HG02840 (cell line): ENCODE measurements at regions not wholly inside any gene's neighbourhood (a gene's known extent, or its start where the extent isn't known, plus 50 kb on each side); places are given as distances from the start of the nearest gene placed in this dataset.

Experiments used
- ATAC-seq: cut with Tn5 transposase; IDR thresholded peaks from one replicate; pipeline ENCODE4 v1.9.1; 2021; ENCODE audit warnings: mild to moderate bottlenecking, moderate library complexity, moderate number of reproducible peaks; ENCODE audit not compliant: unreplicated experiment, low FRiP score

DNA sequence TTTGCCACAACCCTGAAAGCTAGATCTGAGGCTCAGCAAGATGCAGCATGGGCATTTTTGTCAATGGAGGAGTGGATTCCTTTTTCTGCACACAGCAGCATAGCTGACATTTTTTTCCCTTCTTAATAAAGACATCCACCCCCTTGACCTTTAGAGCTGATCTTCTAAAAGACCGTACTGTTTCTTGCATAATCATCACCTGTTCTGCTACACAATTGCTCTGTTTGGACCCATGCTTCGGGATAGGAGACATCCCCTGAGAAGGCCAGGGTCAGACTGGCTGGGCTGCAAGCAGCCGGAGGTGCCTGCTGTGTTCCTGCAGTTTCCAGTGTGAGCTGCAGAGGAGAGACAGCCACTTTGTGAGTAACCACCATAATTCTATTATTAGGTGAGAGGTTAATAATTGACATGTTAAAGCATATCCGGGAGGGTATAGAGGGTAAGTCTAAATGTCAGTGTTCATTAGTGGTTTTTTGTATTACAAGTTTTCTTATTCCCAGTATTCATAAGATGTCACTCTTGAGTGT, 108.5 kb upstream of the C1QTNF9B start:
- ATAC-seq, result peak; percentile 82

DNA sequence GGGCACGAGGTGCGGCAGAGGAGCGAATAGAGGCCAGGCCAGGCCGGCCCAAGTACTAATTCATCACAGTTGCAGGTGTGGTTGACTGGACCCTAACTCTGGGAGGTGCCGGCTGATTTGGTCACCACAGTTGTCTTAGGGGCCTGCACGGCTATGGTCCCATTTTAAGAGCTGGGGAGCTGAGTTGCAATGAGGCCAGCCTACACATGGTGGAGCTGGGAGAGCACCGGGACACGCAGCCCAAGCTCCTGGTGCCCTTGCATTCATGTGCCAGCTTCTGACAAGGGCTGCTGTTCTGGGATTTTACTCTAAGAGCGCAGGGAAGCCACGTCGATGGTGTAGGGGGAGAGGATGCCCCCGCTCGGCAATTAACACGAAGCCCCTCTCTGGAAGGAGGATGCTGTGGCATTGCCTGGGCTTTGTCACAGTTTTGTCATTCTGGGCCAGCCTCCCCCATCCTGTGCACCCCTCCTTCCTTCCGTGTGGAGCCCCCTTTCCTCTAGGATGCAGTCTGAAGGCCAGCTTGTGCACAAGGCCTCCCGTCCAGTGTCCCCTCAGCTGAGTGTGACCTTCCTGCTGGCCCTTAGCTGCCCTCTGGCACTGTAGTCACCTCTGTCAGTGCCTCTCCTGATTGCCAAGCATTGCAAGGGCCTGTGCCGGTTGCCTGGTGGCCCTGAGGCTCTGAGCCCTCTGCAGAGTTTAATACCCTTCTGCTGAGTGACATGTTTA, 109.4 kb upstream of the C1QTNF9B start:
- no peak for ATAC-seq

DNA sequence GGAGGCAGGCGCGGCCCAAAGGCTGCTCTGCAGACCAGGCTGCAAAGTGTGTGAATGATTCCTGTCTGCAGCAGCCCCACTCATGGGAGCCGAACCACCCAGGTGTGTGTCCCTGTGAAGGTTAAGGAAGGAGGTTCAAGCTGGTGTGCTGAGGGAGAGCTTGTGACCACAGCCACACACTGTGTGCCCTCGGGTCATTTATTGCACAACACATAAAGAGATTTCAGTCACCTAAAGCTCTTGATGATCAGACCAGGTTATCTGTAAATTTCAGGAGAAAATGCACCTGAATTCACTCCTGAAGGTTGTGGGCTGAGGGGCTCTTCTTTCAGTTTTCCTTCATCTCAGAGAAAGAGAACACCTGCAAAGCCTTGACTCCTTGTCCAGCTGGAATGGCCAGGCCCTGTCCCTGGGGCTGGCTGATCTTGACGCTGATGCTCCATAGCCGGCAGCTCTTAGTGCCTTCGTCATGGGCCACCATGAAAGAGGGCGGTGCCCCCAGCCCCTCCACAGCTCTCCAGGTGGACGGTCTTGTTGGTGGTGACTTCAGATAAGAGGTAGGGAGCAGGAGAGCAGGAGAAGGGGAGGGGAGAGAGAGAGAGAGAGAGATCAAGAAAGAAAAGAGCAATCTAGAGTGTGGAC, 110.8 kb upstream of the C1QTNF9B start:
- ATAC-seq, result no peak

DNA sequence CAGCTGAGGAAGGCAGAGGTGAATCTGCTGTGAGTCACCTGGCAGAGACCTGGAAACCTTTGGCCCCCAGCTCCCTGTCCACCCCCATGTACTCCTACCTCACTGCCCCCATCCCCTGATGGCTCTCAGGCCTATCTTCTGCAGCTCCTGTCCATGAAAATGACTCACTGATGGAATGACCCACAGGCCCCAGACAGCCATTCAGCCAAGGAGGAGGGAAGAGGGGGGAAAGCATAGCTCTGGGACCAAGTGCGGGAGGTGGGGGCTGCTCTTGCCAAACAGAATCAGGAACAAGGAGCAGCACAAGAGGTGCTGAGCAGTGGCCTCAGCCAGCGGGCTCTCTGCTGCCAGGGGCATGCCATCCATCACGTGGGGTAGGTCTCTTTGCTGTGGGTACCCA, 111.4 kb upstream of the C1QTNF9B start:
- ATAC-seq, result no peak

DNA sequence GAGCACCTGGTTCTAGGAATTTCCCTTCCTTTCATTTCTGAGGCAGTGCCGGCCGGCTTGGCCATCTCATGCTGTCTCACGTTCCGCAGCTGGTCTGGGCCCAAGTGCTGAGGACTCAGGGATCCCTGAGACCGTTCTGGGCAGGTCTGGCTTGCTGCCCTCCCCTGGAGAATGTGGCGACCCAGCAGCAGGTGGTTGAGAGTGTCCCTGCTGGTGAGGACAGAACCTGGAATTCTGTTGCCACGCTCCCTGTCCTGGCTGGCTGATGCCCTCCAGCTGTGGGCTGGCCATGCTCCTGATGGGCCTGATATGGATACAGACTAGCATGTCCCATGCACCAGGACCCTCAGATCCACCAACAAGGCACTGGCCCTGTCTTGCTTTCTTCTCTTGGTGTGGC, 114.0 kb upstream of the C1QTNF9B start:
- no peak for ATAC-seq

DNA sequence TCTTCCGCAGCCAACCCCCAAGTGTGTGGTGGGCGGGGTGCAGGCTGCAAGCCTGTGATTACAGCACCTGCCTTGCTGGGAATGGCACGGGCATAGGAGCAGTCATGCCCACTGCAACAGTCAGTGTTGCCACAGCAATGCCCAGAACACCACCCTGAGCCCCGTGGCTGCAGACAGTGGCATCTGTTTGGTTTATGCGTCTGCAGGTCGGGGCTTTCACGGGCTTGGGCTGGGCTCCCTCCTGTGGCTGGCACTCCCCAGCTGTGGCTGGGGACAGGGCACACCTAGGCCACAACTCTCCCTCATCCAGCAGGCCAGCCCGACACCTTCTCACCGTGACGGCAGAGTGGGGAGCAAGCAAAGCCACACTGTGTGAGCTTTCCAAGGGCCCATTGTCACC, 115.3 kb upstream of the C1QTNF9B start:
- no peak for ATAC-seq

DNA sequence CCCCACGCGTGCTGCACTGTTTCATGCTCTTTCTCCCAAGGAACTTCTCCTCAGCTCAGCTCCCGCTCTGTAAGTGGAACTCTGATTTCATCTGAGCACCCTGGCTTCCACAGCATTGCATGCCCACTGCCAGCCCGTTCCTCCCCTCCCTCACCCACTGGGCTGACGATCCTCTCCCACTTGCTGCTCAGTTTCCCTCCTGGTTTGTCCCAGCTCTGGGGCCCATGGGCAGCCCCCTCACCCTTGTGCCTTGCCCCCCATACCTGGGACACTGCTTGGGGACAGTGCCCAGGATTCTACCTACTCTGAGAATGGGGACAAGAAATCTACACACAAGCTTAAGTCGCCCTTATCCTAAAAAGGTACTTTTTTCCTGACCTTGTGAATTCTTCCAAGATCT, 115.9 kb upstream of the C1QTNF9B start:
- no peak for ATAC-seq

DNA sequence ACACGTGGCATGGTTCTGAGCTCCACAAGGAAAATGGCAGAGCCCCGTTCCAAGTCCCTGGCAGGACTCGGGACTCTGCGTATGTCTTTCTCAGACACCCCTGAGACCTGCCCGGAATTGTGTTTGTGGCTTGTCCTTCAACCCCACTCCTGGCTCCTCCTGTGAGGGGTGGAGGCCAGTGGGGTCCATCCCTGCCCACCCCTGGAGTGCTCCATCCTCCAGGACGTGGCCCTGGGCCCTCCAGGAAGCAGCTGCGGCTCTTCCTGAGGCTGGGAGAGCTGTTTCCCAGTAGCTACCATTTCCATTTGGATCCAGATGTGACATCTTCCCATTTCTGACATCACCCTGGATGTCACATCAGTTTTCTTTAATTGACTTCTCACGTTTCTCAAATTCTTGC, 118.7 kb upstream of the C1QTNF9B start:
- no peak for ATAC-seq

DNA sequence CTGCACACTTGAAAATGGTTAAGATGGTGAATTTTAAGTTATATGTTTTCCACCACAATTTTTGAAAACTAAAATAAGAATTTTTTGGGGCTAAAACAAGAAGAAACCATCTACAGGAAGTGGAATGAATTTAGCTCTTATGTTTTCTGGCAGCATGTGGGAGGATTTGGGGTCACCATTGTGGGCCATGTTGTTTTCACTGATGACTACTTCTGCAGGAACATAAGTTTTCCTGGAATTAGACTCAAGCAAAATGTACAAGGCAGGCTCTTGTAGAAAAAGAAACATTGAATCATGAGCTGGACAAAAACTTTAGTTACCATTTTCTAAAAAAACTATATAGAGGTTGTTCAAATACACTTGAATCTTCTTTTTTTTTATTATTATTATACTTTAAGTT, 125.3 kb upstream of the C1QTNF9B start:
- no peak for ATAC-seq

DNA sequence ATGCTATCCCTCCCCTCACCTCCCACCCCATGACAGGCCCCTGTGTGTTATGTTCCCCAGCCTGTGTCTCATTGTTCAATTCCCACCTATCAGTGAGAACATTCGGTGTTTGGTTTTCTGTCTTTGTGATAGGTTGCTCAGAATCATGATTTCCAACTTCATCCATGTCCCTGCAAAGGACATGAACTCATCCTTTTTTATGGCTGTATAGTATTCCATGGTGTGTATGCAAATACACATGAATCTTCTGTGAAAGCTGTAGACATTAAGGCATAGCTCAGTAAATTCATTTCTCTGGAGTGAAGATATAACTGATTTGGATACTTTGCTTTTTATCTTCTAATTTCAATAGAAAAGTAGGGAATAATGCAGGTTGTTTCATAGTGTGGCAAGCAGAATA, 125.8 kb upstream of the C1QTNF9B start:
- no peak for ATAC-seq

DNA sequence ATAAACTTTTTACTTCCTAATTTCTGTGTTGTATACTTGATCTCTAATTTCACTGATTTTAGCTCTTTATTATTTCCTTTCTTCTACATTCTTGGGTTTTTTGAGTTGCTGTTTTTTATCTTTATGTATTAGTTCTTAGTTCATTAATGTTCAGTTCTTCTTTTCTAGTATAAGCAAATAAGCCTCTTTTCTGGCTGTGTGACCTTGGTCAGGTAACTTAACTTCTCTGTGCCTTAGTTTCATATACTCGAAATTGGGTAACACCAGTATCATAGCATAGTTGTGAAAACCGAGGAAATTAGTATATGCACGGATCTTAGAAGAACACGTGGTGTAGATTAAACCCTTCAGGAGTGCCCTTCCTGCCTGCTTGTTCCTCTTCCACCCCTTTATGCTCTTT, 130.2 kb upstream of the C1QTNF9B start:
- no peak for ATAC-seq

DNA sequence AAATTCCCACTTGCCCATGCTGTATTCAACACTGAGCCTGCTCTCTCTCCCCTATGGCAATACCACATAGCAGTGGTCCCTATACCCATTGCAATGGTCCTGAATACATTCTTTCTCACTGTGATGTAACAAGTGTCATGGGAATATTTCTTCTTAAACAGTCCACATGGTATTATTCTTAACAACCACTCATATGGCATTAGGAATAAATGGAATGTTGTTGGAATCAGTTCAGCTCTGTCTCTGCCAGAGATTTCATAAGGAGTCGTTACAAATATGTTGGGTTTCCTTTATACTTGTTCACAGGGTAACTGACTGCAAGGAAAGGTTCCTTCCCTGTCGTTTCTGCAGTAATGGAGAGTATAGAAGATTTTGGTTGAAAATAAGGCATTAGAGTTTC, 128.3 kb upstream of the SPATA13 start:
- ATAC-seq, result no peak

DNA sequence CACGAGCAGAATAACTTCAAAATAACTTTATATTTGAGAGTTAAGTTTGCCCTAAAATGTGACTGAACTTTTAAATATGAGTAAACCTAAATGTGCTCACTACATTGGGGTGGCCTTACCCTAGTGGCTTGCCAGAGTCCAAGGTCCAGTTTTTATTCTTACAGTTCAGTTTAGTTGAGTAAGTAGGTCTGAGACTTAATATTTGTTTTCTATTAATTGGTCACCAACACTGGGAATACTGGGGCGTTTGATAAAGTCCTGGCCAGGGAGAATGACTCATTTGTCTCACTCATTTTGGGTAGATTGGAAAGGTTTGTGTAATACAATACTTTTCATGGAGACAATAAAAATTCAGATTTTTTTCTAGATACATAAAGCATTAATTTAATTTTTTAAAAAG, 127.8 kb upstream of the SPATA13 start:
- no peak for ATAC-seq

DNA sequence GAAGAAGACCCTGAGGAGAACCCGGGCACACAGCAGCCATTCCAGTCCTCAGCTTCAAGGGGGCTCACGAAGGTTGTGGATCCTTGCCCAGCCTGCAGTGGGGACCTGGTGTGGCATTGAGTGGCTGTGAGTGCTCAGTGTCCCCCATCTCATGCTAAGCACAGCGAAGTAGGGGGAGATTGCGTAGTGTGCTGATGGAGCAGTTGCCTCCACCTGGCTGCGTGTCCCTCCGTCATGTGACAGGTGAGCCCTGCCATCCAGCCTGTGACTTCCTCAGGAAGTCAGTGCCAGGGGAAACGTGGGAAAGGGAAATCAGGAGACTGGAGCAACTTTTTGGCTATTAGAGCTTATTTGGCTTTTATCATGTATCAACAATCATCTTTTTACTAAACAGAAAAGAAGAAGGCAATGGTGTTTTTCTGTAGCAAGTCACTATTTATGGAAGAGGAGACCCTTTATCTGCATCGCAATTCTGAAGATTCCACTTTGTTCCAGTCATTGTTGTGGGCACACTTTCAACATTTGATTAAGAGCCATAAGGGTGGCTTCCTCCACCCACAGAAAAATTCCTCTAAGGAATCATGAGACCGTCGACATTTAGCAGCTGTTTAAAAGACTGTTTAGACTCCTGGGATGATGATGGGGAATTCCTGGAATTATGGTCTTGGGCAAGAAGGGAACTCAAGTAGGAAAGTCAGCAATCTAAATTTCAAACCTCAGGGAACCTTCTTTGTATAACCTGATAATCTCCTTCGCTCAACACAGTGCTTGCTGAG, 126.8 kb upstream of the SPATA13 start:
- ATAC-seq, result no peak

DNA sequence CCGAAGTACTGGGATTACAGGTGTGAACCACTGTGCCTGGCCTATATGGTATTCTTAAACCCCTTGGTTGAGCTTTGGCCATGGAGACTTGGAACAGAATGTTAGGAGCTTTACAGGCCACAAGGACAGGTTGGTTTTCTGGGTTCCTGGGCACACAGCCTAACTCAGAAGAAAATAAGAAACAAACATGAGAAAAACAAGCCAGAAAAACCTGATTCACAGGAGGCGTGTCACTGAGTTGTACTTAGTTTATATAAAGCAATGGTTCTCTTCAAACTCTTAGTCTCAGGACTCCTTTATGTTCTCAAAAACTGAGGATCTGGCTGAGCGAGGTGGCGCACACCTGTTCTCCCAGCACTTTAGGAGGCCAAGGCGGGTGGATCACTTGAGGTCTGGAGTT, 125.1 kb upstream of the SPATA13 start:
- ATAC-seq, result no peak

DNA sequence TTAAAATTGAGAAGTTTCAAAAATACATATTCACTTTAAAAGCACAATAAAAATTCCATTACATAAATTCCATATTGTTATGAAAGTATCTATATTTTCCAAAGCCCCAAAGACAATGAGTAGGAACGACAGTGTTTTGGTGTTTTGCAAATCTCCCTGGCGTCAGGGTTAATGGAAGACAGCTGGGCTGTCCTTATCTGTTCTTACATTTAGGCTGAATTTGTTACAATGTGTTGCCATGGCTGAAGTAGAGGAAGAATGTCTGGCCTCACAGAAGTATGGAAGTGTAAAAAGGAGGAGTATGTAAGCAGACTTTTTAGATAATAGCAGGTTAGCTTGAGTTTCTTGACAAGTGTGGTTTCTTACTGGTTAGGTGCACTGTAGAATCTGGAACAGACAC, 124.4 kb upstream of the SPATA13 start:
- ATAC-seq, result no peak

DNA sequence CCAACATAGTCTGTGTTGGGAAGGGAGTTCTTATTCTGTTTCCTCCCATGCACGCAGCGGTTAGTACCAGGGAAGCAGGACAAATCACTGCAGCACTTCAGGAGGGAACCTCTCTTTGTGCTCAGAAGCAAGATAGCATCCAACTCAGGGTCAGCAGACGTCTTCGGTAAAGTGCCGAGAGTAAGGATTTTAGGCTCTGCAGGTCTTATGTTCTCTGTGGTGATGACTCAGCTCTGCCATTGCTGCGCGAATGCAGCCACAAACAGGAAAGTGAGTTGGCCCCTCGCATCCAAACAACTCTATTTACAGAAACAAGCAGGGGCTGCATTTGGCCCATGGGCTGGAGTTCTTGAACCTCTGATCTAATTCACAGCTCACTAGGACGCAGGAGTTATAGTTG, 122.1 kb upstream of the SPATA13 start:
- ATAC-seq, result no peak

DNA sequence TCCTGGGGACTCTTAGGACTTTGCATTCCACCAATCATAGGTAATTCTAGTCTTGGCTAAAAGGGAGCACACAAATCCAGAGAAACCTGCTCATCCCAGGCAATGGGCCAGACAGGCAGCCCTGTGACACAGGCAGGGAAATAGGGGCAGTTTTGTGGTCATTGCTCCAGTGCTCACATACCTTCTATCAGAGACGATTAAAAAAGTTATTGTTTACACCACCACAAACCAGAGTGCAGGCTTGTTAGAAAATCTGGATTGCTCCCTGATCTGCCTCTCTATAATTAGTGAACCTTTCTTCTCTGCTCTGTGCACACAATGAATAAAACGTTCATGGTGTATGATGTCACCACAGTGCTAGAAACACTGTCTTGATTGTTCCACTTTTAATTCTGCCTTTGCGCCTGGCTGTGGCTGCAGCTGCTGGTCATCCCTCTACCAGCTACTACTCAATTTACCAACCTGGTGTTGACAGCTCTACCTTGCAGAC, 121.6 kb upstream of the SPATA13 start:
- ATAC-seq, result no peak

DNA sequence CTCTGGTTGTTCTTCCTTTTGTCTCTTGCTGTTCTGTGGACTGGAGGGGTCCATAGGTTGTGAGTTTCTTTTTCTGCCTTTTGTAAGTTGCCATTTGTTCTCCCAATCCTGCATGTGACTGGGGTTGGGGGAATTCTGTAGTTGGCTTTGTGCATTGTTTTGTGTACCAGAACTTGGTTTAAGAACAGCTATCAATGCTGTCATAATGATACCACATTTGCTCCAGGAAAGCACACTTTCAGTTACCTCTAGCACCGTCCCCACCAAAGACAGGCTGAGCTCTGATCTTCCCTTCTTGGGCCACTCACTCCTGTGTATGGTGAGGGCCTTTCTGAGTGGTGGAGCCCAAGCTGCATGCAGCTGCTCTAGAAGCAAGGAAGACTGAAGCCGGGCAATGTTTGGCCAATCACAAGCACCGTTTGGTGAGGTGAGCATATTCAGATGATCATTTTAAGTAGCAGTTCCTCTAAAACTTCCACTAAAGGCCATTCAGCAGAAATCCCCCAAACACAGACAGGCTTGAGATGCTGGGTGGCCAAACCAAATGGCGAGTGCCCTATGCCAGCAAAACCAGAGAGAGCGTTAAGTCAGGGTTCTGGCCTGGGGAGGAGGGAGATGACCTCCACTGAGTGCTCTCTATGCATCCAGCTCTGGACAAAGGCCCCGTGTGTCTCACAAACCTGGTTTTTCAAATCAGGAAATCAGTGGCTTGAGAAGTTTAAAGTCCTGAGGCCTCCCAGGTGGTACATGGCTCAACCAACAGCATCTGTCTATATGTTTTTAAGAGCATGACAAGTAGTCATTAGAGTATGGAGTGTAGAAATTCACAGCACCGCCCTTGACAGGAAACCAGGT, 120.7 kb upstream of the SPATA13 start:
- peak; percentile 56 for ATAC-seq

DNA sequence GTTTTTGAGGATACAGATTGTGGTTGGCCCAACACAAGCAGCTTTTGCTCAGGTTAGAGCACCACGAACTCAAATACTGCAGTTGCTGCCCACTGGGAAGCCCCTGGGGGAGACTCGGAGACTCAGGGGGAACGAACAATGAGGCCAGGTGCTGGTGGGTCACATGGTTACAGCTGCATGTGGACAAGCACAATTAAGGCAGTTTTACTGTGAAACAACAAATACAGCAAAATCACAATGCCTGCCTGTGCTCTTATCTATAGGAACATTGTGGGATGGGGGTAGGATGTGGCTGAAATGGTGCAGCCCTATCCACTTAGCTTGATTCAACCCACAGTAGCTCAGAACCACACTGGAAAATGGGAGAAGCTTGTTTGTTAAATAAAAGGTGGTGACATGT, 119.7 kb upstream of the SPATA13 start:
- no peak for ATAC-seq
